H9 (cell line): ENCODE measurements at regions not wholly inside any gene's neighbourhood (a gene's known extent, or its start where the extent isn't known, plus 50 kb on each side); places are given as distances from the start of the nearest gene placed in this dataset.

Source experiments
- DNase-seq: peaks from one replicate; pipeline ENCODE4 v3.0.0-alpha.2; 2017
- H2AFZ ChIP-seq: one replicate; pipeline ENCODE4 v1.6.1; 2013; ENCODE audit warnings: mild to moderate bottlenecking, low read length, control low read depth, moderate library complexity
- H2AK5ac ChIP-seq: 2 replicates; pipeline ENCODE4 v1.6.1; 2013; ENCODE audit warnings: low read length, control low read depth, mixed read lengths; ENCODE audit not compliant: insufficient read length
- H2BK120ac ChIP-seq: one replicate; pipeline ENCODE4 v1.6.1; 2013; ENCODE audit warnings: low read depth, mild to moderate bottlenecking, low read length, control low read depth, inconsistent platforms; ENCODE audit not compliant: poor library complexity, severe bottlenecking
- H2BK12ac ChIP-seq: 2 replicates; pipeline ENCODE4 v1.6.1; 2013; ENCODE audit warnings: low read length, control low read depth, mixed read lengths, low read depth; ENCODE audit not compliant: insufficient read length
- H2BK15ac ChIP-seq: 2 replicates; pipeline ENCODE4 v1.6.1; 2013; ENCODE audit warnings: low read depth, low read length, control low read depth
- H2BK20ac ChIP-seq: one replicate; pipeline ENCODE4 v1.6.1; 2013; ENCODE audit warnings: low read depth, mild to moderate bottlenecking, low read length, control low read depth, inconsistent platforms; ENCODE audit not compliant: poor library complexity, severe bottlenecking
- H2BK5ac ChIP-seq: 2 replicates; pipeline ENCODE4 v1.6.1; 2013; ENCODE audit warnings: low read length, control low read depth, mixed read lengths; ENCODE audit not compliant: insufficient read length
- H3K14ac ChIP-seq: 2 replicates; pipeline ENCODE4 v1.6.1; 2013; ENCODE audit warnings: low read length, control low read depth; ENCODE audit not compliant: insufficient read depth
- H3K18ac ChIP-seq: 2 replicates; pipeline ENCODE4 v1.6.1; 2013; ENCODE audit warnings: low read depth, mild to moderate bottlenecking, mixed read lengths, low read length, control low read depth; ENCODE audit not compliant: insufficient read length
- H3K23ac ChIP-seq: 2 replicates; pipeline ENCODE4 v1.6.1; 2013; ENCODE audit warnings: low read length, control low read depth, mixed read lengths, low read depth; ENCODE audit not compliant: insufficient read length
- H3K23me2 ChIP-seq: 2 replicates; pipeline ENCODE4 v1.6.1; 2013; ENCODE audit warnings: low read depth, mild to moderate bottlenecking, mixed read lengths, low read length, control low read depth; ENCODE audit not compliant: insufficient read length, poor library complexity, severe bottlenecking
- H3K27ac ChIP-seq: 2 replicates; pipeline ENCODE4 v1.5.1; 2013; ENCODE audit warnings: low read length, control low read depth, mixed read lengths, low read depth; ENCODE audit not compliant: insufficient read length
- H3K27me3 ChIP-seq: 2 replicates; pipeline ENCODE4 v1.6.1; 2013; ENCODE audit warnings: low read length, control low read depth, inconsistent platforms; ENCODE audit not compliant: insufficient read depth
- H3K4ac ChIP-seq: 2 replicates; pipeline ENCODE4 v1.6.1; 2013; ENCODE audit warnings: low read depth, mild to moderate bottlenecking, control low read depth, inconsistent platforms, low read length, moderate library complexity
- H3K4me1 ChIP-seq: 2 replicates; pipeline ENCODE4 v1.6.1; 2013; ENCODE audit warnings: low read length, control low read depth, inconsistent platforms; ENCODE audit not compliant: insufficient read depth
- H3K4me2 ChIP-seq: 2 replicates; pipeline ENCODE4 v1.6.1; 2013; ENCODE audit warnings: low read length, control low read depth, mixed read lengths; ENCODE audit not compliant: insufficient read length, insufficient read depth
- H3K56ac ChIP-seq: 2 replicates; pipeline ENCODE4 v1.6.1; 2013; ENCODE audit warnings: low read depth, mild to moderate bottlenecking, mixed read lengths, low read length, control low read depth; ENCODE audit not compliant: insufficient read length
- H3K79me1 ChIP-seq: 2 replicates; pipeline ENCODE4 v1.6.1; 2013; ENCODE audit warnings: low read depth, mild to moderate bottlenecking, moderate library complexity, low read length, control low read depth, inconsistent platforms; ENCODE audit not compliant: insufficient read depth, poor library complexity, severe bottlenecking
- H3K79me2 ChIP-seq: 2 replicates; pipeline ENCODE4 v1.6.1; 2013; ENCODE audit warnings: low read length, control low read depth, inconsistent platforms; ENCODE audit not compliant: insufficient read depth
- H3K9ac ChIP-seq: 2 replicates; pipeline ENCODE4 v1.6.1; 2013; ENCODE audit warnings: low read length, control low read depth, mixed read lengths; ENCODE audit not compliant: insufficient read length; ENCODE audit errors: extremely low read depth
- H3K9me3 ChIP-seq: one replicate; pipeline ENCODE4 v1.6.1; 2013; ENCODE audit warnings: low read depth, low read length, inconsistent platforms; ENCODE audit not compliant: control insufficient read depth
- H3T11ph ChIP-seq: one replicate; pipeline ENCODE4 v1.6.1; 2013; ENCODE audit warnings: mild to moderate bottlenecking, low read length, control low read depth, inconsistent platforms
- H4K20me1 ChIP-seq: one replicate; pipeline ENCODE4 v1.6.1; 2013; ENCODE audit not compliant: control insufficient read depth, insufficient read length, insufficient read depth
- H4K5ac ChIP-seq: 2 replicates; pipeline ENCODE4 v1.6.1; 2013; ENCODE audit warnings: low read depth, mild to moderate bottlenecking, mixed read lengths, low read length, control low read depth; ENCODE audit not compliant: insufficient read length
- H4K8ac ChIP-seq: replicated peaks from 2 replicates; pipeline ENCODE4 v1.6.1; 2013; ENCODE audit warnings: low read length, control low read depth, mixed read lengths, low read depth; ENCODE audit not compliant: insufficient read length
- H4K91ac ChIP-seq: 2 replicates; pipeline ENCODE4 v1.6.1; 2013; ENCODE audit warnings: low read depth, mild to moderate bottlenecking, moderate library complexity, mixed read lengths, low read length, control low read depth; ENCODE audit not compliant: insufficient read length
- H3K27ac Mint-ChIP-seq, 3 experiments: 2 replicates in 2 of 3; 3 replicates in 1 of 3; pipeline ENCODE4 v1.8.0; 2020 to 2021; ENCODE audit warnings: mixed read lengths in 3 of 3, mild to moderate bottlenecking in 1 of 3, moderate library complexity in 1 of 3
- H3K27me3 Mint-ChIP-seq: 2 replicates; pipeline ENCODE4 v1.8.0; 2021; ENCODE audit warnings: low read depth, mild to moderate bottlenecking, moderate library complexity, mixed read lengths
- H3K36me3 Mint-ChIP-seq, 3 experiments: 2 replicates in 2 of 3; 3 replicates in 1 of 3; pipeline ENCODE4 v1.8.0; 2020 to 2021; ENCODE audit warnings: low read depth in 3 of 3, mixed read lengths in 3 of 3; ENCODE audit not compliant: insufficient read depth in 1 of 3
- H3K4me1 Mint-ChIP-seq, 2 experiments: 2 replicates each; pipeline ENCODE4 v1.8.0; 2020; ENCODE audit warnings: mixed read lengths in 2 of 2
- H3K4me3 Mint-ChIP-seq, 2 experiments: 2 replicates in 1 of 2; 3 replicates in 1 of 2; pipeline ENCODE4 v1.8.0; 2020 to 2021; ENCODE audit warnings: mild to moderate bottlenecking in 2 of 2, mixed read lengths in 2 of 2, moderate library complexity in 1 of 2
- H3K9me3 Mint-ChIP-seq, 2 experiments: 2 replicates in 1 of 2; 3 replicates in 1 of 2; pipeline ENCODE4 v1.8.0; 2020; ENCODE audit warnings: mild to moderate bottlenecking in 2 of 2, mixed read lengths in 2 of 2, moderate library complexity in 1 of 2
- CTCF ChIP-seq: fragments of 200-600 bp; sonication (generic); conservative IDR thresholded peaks from 3 replicates; pipeline ENCODE4 v1.8.0; 2021; ENCODE audit warnings: antibody characterized with exemption, mild to moderate bottlenecking
- WGBS: extraction: QIAGEN DNeasy Blood & Tissue Kit; methylation state at CpG from one replicate; pipeline ENCODE4 v1.1.7; 2013; ENCODE audit warnings: missing lambda C conversion rate, low lambda C conversion rate, mixed read lengths; ENCODE audit not compliant: insufficient read length; ENCODE audit errors: extremely low coverage; 5-methylcytosine and 5-hydroxymethylcytosine counted together

DNA sequence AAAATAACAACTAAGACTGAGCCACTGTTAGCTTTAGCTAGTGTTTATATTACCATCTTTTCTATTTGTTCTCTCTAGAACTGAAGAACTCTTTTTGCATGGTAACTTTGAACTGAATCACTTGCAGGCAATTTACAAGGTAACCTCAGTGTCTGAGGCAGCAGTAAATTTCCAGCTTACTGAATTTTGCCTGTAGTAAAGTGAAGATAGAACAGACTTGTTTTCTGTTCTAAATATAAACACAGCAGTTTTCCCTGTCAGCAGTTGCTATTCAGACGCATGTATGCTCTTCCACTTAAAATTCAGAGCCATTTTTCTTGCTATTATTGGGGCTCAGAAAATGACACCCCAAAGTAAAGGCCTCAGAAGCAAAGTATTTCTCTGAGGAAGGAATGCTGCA is 974.0 kb upstream of the GJE1 start:
- H2BK12ac ChIP-seq, result no peak overlapping the region
- H3K79me2 ChIP-seq, result no peaks in the 10 kb centered on the region
- H2BK20ac ChIP-seq, result no peak overlapping the region
- Mint-ChIP-seq H3K36me3 (peaks cover 26 to 40% (median 29%) of the 10 kb centered on the region in 3 experiments), H3K27me3 (no peaks in the 10 kb centered on the region; the same call in 1 of the 2 replicates), H3K4me3 (no peak overlapping the region), H3K4me1 (peaks cover 12 to 19% of the 10 kb centered on the region in 2 experiments), H3K9me3 (peaks cover 26 to 27% of the 10 kb centered on the region in 2 experiments), H3K27ac (no peak overlapping the region; a peak in 1 of 7 replicates)
- H3K27me3 ChIP-seq, result no peaks in the 10 kb centered on the region
- H3K23me2 ChIP-seq, result no peaks in the 10 kb centered on the region
- H3K79me1 ChIP-seq, result no peaks in the 10 kb centered on the region
- no peak overlapping the region for H3T11ph ChIP-seq
- H3K56ac ChIP-seq, result no peak overlapping the region
- H3K9ac ChIP-seq, result no peak overlapping the region
- no peaks in the 10 kb centered on the region for H4K20me1 ChIP-seq
- no peak overlapping the region for H2AFZ ChIP-seq
- no peak overlapping the region for H2BK120ac ChIP-seq
- peaks cover 2% of the 10 kb centered on the region for H3K4me1 ChIP-seq
- no peak overlapping the region for H4K8ac ChIP-seq
- H3K18ac ChIP-seq, result no peak overlapping the region
- WGBS, result no CpG with 5 or more reads among the region's 1 CpG
- H3K14ac ChIP-seq, result no peak overlapping the region
- H4K5ac ChIP-seq, result no peak overlapping the region
- no peak overlapping the region for H3K4ac ChIP-seq
- no peak overlapping the region for H3K4me2 ChIP-seq
- H3K9me3 ChIP-seq, result no peaks in the 10 kb centered on the region
- no peak overlapping the region for H3K23ac ChIP-seq
- H2BK5ac ChIP-seq, result no peak overlapping the region
- no peak overlapping the region for H2AK5ac ChIP-seq
- H4K91ac ChIP-seq, result no peak overlapping the region
- no peak for DNase-seq
- no peak for TF ChIP-seq CTCF
- H2BK15ac ChIP-seq, result no peak overlapping the region
- no peak overlapping the region for H3K27ac ChIP-seq
